ENCODE measurements at regions not wholly inside any gene's neighbourhood (a gene's known extent, or its start where the extent isn't known, plus 50 kb on each side); places are given as distances from the start of the nearest gene placed in this dataset.

DNA sequence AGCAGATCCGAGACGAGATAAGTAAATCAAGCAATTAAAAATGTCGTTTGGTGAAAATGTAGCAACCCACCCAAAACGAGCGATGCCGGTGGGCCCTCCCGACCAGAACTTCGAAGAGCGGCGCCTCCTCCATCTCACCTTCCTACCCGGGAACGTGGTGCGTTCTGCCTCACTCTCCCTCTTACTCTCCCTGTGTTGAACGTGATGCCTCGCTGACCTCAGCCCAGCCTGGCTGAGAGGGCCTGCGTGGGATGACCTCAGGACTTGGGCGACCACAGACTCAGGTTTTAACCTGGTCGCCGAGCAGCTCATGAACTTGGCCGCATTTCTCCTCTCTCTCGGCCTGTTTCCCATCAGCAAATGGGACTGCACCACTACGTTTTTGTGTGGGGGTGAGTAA is 69.7 kb upstream of the RPL38 start:
- no peak for TF ChIP-seq POLR2A (IDR thresholded peaks at IDR 0.05)
- TF ChIP-seq, protein P1, sequence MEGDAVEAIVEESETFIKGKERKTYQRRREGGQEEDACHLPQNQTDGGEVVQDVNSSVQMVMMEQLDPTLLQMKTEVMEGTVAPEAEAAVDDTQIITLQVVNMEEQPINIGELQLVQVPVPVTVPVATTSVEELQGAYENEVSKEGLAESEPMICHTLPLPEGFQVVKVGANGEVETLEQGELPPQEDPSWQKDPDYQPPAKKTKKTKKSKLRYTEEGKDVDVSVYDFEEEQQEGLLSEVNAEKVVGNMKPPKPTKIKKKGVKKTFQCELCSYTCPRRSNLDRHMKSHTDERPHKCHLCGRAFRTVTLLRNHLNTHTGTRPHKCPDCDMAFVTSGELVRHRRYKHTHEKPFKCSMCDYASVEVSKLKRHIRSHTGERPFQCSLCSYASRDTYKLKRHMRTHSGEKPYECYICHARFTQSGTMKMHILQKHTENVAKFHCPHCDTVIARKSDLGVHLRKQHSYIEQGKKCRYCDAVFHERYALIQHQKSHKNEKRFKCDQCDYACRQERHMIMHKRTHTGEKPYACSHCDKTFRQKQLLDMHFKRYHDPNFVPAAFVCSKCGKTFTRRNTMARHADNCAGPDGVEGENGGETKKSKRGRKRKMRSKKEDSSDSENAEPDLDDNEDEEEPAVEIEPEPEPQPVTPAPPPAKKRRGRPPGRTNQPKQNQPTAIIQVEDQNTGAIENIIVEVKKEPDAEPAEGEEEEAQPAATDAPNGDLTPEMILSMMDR (IDR thresholded peaks at IDR 0.05), result no peak

All from esophagus squamous epithelium (tissue), 4 donors.